ENCODE measurements at regions not wholly inside any gene's neighbourhood (a gene's known extent, or its start where the extent isn't known, plus 50 kb on each side); places are given as distances from the start of the nearest gene placed in this dataset.

DNA sequence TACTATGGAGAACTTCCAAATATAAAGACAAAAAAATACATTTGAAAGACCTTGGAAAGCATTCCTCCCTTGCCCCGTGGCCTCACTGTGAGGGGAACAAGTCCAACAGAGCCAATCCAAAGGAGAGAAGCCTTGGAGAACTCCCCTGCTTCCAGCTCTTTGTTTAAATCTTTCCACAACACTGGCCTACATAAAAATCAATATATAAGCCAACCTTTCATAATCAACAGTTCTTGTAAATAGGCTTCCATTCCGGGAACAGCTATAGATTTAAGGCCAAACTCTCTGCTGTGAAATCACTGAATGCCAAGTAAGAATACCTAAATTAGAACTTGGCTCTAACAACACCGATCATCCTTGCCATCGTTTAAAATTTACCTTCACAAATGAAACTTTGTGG, 242.1 kb downstream of the HACE1 start:
- DNase-seq = peak in 1 of 58 donors; percentile 7

DNA sequence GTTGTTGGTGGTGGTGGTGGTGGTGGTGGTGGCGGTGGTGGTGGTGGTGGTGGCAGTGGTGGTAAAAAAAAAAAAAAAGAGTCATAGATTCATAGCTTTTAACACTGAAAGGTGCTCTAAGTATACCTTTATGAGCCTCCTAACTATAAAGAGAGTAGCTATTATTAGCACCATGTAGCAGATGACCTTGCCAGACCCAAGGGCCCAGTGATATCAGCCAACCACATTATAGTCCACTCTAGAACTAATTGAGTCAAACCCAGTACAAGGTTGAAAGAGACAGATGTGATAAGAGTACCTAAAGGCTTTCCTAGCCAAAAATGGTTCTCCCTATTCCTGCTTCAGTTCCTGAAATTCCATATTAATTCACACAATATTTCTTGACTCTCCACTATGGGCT, 245.3 kb downstream of the HACE1 start:
- DNase-seq = no peak

DNA sequence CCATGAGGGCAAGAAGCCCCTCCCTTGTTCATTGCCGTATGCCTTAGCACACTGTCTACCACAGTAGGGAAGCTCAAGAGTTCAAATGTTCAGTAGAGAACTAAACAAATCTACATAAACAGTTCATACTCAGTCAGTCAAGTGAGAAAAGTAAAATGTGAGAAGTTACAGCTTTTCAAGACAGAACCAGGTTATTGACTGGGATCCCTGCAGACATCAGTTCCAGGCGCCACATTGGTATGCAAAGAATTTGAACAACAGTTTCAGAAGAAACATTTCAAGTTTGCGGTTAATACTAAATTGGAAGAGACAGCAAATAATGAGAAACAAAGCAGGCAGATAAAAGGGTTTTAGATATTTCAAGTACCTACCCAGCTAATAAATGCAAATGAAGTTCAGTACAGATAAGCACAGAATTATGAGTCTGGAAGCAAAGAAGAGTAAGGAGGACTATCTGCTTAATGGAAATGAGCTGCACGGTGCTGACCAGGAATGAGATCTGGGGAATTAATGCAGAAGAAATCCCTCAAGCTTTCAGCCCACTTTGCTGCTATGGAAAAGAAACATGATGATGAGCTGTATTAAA, 246.2 kb downstream of the HACE1 start:
- no peak for DNase-seq

DNA sequence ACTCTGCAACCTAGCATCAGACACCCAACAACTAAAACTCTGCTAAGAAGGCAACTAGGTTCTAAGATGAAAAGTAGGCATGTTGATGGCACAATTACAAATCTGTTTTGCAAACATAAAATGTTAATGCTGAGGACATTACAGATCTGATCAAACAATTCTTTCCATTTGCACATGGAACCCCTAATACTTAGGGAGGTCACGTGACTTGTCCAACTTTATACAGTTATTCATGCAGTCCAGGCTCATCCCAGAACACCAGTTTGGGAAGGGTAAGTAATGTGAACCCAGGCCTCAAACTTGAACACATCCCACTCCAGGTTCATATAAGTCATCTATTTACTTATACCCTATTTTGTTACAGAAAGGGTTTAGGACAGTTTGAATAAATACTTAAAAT, 247.2 kb downstream of the HACE1 start:
- no peak for DNase-seq

DNA sequence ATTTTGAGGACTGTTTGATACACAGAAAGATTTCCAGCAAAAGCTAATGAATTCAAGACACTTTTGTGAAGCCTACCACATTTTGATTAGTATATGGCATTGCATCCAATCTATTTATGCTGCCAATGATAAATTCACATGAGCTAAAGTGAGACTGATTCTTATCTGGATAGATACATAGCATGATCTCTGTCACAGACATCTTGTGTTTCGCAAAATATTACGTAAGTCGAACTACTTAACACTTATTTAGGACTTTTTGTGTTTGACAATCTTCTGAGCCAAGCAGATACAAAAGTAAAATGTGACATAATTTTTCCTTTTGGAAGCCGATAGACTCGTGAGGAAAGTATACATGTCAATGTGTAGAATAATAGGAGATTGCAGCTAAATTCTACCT, 251.6 kb downstream of the HACE1 start:
- no peak for DNase-seq

DNA sequence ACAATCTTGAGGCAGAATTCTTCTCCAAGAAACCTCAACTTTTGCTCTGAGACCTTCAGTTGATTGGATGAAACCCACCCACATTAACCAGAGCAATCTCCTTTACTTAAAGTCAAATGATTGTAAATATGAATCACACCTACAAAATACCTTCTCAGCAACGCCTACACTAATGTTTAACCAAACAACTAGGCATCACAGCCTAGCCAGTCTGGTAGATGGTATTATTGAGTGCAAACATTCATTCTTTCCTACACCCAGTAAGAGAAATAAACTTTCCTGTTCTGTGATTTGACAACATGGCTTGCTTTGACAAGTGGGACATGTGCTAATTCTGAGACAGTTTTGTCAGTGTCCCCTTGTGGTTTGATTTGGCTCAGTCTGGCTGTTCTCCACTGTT, 252.2 kb downstream of the HACE1 start:
- DNase-seq = no peak

DNA sequence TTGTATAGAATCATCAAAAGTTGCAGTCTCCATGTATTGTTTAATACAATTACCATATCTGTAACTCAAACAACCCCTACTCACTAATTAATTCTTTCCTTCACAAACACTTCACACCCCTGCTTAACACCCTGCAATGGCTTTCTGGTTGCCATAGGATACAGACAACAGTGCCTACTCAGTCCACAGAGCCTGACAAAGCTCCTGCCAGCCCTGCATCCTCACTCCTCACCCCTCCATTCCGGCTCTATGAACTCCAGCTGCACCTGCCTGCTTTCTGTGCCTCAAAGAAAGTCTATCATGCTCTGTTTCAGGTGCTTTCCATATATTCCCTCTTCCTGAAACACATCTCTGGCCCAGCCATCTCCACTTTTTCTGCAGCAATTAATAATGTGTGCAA, 253.4 kb downstream of the HACE1 start:
- DNase-seq = peak in 2 of 58 donors; percentile 5 to 32

DNA sequence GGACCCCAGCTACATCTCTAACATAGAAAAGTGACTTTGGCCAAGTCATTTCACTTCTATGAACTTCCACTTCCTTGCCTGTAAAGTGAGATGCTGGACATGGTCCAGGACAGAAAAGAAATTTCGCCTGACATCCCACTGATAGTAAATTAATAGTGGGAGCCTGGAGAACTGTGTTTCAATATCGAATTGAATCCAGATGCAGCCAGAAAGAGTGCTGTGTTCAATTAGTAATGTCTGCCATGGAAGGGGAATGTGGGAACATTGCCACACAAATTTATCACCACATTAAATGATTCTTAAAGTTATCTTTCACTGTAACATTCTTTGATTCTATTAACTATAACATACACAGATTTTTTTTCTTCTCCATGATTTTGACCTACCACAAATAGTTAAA, 255.0 kb downstream of the HACE1 start:
- no peak for DNase-seq

DNA sequence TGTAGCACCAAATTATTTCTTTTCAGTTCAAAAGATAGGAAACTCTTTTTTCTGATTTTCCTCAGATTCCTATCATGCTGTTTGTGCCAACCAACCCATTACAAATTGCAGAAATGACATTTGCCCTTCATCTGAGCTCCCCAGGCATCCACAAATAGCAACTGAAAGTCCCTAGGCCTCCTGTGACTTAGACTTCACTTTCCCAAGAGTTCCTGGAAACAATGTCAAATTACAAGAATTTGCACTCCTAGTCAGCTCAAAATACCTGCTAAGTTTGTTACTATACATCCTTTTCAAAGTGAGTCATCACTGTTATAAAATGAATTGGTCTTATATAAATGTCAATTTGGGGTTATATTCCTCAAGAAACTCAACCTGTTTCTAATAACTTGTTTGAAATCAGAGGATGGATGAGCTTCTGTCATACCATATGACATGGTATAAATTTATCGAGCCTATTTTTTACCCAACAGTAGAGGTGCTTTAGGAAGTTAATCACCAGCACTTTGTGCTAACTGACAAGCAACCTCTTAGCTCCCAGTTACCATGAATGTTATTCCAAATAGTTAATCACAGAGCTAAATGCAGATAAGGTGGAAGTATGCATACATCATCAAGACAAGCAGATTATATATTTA, 256.5 kb downstream of the HACE1 start:
- DNase-seq = no peak

DNA sequence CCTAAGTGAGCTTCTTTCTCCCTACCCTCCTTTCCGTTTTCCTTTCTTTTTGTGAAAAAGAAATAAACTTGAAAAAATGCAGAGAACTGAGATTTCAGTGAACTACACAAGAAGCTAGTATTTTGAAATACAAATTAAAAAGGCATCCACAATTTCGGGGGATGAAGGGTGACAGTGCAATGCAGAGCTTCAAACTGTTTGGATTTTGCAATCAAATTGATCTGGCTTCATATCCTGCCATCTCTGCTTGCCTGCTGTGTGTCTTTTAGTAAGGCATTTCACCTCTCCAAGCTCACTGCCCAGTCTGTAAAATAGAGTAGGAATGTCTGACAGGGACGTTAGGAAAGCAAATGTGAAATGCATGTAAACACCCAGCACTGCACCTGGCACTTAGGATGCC, 258.0 kb downstream of the HACE1 start:
- DNase-seq = no peak

DNA sequence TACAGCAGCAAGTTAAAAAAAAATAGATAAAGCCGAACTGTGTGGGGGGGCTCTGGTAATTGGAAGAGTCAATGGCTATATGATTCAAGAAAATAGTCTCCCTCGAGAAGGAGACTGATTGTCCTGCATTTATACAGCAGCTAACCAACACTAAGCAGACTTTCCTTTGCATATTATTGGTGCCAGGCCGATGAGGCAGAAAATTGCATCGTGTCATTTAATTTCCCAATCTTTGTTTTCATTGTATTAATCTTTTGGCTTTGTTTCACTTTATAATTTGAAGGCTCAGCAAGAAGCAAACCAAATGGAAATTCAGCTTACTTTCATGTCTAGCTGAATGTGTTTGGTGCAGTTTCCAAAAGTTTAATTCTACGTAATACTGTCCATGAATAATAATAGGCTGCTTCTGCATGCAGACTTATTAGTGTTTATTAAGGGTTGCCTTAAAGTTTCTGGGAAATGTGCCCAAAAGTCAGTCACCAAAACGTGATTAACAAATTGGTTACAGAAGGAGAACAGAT, 258.5 kb downstream of the HACE1 start:
- DNase-seq = no peak

DNA sequence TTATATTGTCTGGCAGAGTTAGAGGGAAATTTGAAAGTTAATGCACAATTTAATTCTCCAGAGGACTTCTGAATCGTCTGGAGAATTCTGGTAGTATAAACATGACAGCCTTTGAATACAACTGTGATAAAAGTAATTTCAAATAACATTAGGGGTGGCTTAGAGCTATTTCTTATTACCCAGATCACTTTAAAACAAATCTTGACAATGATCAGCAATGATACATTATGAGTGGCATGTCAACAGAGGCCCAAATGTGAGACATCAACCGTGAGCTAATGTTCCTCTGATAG, 259.1 kb downstream of the HACE1 start:
- no peak for DNase-seq

DNA sequence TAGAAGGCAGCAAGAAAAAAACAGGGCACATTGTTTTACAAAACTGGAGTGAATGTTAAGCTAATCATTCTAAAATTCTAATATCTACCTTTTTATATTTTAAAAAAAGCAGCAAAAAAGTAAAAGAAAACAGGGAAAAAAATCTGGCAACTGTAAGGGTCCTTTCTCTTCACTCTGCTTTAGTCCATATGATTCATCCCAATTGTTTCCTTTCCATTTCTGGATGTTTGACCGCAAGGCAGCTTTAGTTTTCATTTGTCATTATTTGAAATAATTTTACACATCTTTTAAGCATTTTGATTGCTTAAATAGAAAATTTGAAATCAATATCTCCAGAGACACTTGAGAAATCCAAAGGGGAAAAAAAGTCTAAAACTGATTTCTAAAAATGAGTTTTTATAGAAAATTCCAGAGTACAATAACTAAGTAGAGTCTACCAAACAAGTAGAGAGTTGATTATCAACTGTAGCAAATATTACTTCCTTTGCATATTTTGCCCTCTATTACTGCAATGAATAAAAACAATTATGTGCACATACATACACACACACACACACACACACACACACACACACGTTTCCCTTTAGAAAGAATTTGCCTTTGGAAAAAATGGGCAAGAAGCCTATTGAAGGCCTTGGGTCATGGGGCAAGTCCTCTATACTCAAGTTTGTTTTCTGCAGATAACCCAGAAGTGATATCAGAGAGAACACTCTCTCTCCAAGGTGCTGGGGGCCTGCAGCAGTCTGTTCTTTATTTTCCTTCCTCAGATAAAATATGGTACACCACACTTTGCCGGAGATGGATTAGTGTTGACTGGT, 259.7 kb downstream of the HACE1 start:
- no peak for DNase-seq

DNA sequence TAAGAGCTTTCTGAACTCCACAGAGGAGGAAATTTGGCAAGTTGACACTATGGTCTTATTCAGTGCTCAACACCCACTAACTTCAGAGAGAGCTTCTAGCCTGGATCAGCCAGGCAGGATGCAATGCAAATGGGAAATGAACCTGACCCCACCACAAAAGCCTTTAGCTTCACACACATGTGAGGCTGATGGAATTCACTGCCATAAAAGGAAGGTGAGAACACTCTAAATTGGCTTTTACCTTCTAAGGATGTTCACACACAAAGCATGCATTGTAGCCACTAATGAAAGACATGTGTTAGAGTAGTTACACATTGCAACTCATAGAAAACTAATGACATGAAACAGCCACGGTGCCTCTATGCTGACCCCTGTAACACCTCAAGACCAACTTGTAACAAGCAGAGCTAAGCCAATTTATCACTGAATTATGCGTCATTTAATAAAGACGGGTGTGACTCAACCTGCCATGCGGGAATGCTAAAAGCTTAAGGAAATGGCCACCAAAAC, 262.1 kb downstream of the HACE1 start:
- no peak for DNase-seq

DNA sequence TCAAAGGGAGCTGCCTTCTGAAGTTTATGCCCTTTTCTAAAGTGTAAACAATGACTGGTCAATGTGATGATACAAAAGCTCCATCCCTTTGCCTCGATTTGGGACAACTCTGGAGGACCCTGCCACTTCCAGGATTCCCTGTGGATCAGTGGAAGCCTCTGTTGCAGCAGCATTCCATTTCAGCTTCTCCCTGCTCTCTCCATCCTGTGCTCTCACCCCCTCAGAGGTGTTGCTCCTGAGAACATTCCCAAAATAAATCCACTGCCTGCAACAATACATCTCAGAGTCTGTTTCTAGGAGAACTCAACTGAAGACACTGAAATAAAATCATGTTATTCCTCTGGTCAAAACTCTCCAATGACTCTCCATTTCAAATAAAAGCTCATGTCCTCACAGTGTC, 263.6 kb downstream of the HACE1 start:
- DNase-seq = peak in 1 of 58 donors; percentile 18

DNA sequence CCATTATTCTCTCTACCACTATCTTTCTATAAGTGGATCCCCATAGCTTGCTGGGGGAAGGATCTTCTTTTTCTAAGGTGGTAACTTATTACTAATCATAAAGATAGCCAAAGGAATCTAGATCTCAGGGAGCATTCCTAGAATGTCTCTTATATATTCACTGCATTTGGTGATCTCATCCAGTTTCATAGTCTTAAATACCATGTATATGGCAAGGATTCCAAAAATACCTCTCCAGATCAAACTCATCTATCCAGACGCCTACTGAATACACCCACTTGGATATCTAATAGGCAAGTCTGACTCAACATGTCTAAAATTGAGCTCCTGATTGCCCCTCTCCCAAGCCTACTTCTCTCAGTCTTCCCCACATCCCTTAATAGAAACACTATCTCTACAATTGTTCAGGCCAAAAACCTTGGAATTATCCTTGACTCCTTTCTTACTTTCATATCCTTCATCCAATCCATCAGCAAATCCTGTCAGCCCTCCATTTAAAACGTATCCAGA, 264.4 kb downstream of the HACE1 start:
- DNase-seq = peak in 1 of 58 donors; percentile 27

DNA sequence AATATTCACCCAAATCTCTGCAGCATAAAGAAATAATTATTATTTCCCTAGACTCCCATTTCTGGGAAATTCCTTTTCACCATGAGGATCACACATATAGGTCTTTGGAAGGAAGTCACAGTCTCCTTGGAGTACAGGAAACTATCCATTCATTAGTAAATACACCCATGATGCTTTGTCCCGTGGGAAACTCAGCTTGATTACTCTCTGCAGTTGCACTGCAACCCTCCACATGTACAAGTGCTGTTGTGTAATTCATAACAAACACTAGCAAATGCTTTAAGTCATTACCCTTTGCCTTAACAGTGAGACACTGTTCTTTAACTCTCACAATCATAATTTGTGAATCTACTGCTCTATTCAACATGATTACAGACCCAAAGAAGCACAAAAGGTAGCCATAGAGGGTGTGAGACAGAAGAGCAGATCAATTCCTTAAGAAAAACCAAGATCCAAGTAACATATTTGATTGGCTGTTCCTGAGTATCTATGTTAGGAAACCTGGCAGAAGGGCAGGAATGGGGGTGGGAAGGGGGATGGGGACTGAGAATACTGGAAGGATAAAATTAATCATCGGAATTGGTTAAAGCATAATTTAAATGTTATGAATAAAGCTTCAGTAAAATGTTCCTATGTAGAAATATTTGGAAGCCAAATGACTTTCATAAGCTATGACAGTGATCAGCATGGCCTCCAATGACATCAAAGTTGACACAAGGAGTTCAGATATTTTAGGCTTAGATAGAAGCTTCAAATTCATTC, 268.0 kb downstream of the HACE1 start:
- no peak for DNase-seq

DNA sequence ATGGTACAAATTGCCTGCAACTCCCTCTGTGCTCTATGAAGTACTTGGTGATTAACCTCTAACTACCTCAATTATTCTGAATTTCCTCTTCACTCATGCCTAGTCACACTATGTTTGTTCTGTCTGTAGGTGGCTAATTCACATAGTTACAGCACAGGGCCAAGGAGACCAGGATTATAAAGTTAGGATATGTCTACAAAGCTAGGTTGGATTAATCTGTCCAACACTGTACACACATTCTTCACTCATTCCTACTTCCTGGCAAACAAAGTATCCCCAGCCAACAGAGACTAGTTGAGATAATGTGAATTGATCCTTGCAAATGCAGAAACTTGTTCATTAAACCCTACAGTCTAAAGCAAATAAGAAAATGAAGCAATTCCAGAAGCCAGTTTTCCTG, 269.8 kb downstream of the HACE1 start:
- no peak for DNase-seq

DNA sequence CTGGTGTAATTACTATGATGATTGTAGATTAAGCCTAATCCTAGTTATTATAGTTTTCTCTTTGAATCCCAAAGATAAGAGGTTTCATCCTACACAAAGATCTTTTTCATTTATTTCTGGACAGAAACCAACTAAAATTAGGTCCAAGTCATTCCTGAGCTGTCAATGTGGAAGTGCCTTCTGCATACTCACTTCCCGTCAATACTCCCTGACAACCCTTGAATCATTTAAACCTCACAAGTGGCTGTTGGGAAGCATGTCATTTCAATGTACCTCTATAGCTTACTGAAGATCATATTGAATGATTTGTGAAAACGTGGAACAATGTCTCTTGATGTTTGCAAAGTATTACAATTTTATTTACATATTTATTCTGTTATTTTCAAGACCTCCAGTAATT, 274.1 kb downstream of the HACE1 start:
- no peak for DNase-seq

DNA sequence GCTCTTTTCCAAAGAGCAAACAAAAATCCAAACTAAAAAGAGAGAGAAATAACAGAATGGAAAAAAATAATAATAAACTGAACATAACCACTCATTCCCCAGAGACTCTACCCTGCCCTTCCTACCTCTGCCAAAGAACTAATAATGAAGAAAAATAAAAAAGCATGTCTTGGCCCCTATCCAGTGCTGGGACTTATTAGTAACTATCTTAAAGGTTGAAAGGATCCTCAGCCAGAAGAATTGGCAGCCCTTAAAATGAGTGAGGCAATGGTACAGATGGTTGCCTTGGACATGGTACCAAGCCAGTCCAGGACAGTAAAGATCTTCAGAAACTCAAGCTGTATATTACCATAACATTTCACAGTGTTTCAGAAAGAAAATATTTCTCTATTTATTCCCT, 279.3 kb downstream of the HACE1 start:
- DNase-seq = no peak

DNA sequence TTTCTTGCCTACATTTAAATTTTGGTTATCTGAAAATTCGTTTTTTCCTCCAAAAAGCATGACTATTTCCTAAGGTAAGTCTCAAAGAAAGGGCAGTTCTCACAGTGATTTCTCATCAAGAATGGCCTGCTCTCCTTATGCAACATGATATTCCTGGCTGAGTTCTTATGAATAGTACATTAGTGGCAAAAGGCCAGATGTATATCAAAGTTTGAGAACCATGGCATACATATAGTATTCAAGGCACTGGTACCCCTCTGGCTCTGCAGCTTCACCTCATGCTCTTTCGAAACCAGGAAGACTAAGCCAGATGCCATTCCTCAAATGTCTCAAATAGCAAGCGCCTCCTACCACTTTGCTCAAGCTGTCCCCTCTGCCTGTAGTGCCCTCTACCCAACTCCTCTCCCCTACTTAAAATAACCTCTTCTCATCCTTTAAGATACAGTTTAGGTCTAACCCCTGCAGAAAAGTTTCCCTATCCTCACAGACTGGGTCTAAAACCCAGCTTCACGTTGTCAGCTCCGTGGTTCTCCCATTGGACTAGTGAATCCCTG, 280.3 kb downstream of the HACE1 start:
- no peak for DNase-seq

Data from anterior cingulate cortex (tissue), 58 donors.